HG03135 (cell line): ENCODE measurements at regions not wholly inside any gene's neighbourhood (a gene's known extent, or its start where the extent isn't known, plus 50 kb on each side); places are given as distances from the start of the nearest gene placed in this dataset.
"Not testable (repeated sequence)": the region's sequence is repeated elsewhere in the genome, so short reads cannot be mapped to it uniquely, and the experiment has no call there.

Experiments
- ATAC-seq: cut with Tn5 transposase; IDR thresholded peaks from one replicate; pipeline ENCODE4 v1.9.1; 2021; ENCODE audit warnings: mild to moderate bottlenecking, moderate library complexity; ENCODE audit not compliant: unreplicated experiment

DNA sequence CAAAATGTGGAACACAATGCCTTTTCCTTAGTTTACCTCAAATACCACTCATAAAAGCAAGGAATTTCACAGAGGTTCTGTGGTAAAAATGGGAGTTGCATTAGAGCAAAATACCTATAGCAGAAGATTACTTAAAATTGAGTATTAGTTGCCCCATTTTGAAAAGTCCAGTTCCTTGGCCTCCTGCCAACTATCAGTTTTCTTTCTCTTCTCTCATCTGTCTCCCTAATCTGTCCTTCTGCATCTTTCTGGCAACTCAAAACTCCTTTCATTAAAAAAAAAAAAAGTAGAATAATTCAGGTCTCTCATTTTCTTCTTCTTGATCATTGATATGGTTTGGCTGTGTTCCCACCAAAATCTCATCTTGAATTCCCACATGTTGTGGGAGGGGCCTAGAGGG is 127.3 kb downstream of the ATP23 start:
- ATAC-seq, result no peak

DNA sequence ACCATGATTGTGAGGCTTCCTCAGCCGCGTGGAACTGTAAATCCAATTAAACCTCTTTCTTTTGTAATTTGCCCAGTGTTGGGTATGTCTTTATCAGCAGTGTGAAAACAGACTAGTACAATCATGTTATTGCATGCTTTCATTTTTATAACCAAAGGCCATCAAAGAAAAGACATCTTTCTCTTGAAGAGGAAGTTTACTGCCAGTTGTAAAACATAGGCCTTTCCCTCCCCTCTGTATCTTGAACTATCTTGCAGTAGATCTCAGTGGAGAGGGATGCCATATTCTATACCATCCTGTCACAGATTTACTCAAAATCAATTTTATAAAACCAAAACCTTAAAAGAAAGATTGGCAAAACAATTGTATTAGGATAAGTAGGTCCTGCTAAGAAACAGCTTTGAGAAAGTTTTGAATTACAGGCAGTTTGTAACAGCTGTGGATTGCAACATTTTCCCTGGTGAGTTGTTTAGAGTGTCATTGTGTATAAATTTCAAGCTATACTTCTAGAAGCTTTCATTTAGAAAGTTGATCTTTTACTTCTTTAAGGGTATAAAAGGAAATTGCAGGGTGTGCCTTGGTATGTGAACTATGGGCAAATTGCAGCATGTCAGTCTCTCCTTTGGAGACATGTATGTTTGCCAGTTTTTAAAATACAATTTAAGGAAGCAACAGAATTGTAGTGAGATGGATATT is 128.0 kb downstream of the ATP23 start:
- no peak for ATAC-seq

DNA sequence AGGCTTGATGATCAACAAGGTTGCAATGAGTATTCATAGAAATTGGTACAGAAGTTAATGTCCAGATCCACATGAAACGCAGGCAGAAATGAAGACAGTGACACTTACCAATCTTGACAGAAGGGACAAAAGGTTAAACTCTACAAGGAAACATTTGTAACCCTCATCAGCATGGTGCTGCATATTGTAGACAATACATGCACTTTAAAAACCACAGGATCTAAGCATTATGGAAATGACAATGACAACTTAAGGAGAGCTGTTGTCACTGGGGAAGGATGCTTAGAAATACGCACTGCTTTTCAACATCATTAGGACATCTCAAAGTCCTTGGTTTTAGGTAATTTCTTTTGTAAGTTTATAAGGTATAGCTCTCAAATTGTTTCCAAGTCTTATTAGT is 130.6 kb downstream of the ATP23 start:
- no peak for ATAC-seq

DNA sequence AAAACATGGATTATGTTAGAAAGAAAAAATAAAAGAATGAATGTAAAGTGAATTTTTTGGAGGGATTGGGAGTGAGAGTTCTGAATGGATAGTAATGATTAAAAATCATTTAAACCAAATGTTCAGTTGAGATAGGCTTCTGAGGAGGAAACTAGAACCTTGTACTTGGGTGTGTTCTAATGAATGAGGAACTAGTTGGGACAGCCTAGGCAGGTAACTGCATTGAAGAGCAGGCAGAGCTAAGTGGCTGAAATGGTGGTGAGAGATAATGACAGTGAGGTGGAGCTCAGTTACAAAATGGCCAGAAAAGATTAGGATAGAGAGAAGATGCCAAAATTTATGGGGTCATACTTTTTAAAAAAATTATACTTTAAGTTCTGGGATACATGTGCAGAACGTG is 132.9 kb downstream of the ATP23 start:
- no peak for ATAC-seq

DNA sequence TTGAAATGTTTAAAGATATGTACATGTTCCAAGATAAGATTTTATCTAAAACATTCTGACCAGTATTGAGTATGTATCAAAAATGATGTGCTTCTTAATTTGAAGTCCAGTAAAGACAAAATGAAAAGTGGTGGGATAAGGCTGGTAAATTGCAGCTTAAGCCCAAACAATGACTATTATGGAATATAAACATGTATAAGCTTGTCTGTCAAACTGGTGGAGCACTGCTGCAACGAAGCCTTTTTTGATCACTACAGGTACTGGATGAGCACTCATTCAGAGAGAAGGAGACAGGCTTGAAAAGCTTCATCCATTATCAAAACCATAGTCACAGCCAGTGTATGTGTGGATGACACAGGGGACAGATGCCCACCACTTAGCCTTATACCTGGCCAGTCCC is 138.4 kb downstream of the ATP23 start:
- no peak for ATAC-seq

DNA sequence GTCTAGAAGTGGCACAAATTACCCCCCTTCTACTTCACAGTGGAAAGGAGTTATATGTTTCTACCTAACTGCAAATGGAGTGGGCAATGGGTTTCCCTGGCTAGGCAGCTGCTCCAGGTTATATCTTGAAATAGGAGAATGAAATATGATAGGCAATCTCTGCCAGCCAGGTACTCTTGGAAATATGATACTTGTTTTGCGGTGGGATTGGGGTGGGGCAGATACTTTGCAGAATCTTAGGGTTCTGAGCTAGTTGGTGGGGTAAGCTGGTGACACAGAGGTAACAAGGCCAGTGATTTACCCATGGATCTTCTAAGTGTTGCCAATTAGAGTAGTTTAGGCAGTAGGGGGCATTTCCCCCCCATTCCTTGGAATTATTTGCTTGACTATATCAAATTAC is 140.1 kb downstream of the ATP23 start:
- ATAC-seq, result no peak

DNA sequence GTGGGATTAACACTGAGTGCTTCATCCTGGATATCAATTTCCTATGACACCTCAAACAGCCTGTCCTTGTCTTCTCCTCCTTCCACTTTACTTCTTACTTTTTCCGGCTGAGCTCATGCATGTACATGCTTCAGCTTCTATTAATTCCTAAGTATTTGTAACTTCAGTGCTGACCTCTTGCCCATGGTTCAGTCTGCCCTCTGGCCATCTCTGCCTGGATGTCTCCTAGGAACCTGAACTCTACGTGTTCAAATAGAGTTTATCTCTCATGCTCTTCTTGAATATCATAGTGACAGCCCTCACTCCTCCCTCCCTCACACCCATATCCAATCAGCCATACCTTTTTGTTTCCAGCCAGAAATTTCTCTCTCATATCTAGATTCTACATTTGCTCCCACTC is 141.6 kb downstream of the ATP23 start:
- no peak for ATAC-seq

DNA sequence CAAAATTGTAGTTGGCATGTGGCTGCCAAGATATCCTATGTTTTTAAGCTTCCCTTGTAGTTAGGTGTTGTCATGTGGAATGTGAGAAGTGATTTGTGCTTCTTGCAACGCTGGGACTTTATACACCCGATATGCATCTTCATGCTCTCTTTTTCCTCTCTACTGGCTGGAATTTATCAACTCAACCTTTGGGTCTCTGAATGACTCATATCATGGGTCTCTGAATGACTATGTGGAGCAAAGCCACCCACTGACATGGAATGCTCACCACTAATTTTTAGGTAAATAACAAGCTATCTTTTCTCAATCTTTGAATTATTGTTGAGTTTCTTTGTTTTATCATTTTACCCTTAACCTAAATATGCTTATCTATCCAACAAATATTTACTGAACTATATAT is 144.6 kb downstream of the ATP23 start:
- ATAC-seq, result no peak

DNA sequence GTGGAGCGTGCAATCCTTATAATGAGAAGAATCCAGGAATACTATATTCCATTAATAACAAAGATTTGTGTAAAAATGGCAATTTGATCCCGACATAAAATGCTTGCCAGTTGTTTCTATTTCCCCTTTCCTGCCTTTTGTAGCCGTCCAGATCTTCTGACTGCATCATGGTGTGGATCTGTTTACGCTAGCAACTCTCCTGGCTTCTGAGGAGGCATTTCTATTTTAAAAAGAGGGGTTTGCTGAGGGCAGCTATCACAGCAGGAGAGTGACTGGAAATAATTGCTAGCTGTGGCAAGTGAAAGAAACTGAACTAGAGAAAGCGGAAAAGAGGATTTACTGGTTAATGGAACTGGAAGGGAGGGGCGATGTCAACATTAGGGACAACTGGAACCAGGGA is 145.6 kb downstream of the ATP23 start:
- no peak for ATAC-seq

DNA sequence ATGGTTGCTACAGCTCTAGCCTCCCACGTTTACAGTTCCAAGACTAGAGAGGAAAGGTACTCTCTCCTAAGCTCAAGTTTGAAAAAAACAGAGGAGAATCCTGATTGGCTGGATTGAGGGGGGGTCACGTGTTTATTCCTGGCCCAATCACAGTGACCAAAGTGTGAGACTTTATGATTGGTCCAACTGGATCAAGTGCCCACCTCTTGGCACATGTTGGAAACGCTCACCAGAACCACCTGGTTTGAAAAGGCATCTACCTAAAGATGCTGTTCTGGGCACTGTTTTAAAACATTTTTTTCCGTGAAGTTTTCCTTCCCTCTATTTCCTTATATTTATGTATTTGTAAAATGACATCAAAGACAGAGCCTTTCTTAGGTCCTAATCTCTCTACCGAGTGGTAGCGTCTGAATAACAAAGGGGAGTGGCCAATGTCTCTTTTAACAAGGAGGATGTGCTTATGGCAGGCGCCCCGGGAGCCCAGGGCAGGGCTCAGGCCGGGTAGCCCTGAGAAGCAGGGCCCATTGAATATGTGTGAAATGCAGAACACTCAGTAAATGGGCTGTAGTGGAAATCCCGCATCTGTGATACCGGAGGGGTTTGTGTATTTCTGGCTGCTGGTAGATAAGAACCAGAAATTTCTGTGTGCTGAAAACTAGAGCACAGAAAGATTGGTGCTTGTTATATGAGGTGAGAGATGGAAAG is 146.2 kb downstream of the ATP23 start:
- no peak for ATAC-seq

DNA sequence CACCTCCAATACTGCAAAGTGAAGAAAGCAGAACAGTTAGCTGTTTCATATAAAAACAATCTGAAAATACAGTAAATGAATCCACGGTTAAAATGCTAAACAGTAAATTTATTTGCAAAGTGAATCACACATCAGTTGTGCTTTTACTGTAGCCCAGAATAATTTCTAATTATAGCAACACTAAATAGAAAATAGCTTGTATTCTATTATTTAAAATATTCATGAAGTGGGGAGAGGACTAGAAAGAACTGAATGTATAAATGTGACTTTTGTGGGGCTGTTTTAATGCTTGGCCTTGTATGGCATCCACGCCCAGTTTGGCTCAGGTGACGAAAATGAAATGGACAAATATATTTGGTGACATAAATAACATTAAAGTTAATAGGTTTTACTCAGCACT is 148.2 kb downstream of the ATP23 start:
- no peak for ATAC-seq

DNA sequence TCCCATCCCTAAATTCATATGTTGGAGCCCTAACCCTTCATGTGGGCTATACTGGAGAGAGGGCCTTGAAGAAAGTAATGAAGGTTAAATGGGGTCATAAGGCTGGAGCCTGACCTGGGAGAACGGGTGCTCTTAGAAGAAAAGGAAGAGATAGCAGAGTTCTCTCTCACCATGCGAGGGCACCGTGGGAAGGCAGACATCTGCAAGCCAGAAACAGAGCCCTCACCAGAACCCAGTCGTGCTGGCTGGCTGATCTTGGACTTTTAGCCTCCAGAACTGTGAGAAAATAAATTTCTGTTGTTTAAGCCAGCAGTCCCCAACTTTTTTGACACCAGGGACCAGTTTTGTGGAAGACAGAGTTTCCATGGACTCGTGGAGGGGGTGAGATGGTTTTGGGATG is 149.3 kb downstream of the ATP23 start:
- no peak for ATAC-seq

DNA sequence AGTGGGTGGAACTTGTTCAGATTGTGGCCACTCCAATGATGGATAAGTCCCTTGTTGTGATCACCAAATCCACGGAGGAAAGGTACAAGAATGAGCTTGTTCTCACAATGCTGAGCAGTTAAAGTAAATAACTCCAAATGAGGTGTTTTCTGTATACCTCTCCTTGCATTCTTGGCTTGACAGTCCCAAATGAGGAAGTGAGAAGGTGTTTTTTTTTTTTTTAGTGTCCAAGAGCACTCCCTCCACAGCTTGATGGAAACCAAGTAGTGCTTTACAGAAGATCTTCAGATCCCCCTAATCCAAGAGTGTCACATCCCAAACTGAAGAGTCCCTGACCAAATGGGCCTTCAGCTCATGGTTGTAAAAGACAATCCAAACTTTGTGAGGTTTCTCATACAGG is 153.6 kb downstream of the ATP23 start:
- ATAC-seq, result no peak

DNA sequence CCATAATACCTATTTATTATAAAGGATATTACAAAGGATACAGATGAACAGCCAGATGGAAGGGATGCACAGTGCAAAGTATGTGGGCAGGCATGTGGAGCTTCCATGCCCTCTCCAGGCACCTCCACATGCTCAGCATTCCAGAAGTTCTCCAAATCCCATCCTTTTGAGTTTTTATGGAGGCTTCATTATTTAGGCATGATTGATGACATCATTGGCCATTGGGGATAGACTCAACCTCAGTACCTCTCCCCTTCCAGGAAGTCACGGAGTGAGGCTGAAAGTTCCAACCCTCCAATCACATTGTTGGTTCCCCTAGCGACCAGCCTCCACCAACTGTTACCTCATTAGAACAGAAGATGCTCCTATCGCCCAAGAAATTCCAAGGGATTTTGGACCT is 156.4 kb downstream of the ATP23 start:
- ATAC-seq, result no peak

DNA sequence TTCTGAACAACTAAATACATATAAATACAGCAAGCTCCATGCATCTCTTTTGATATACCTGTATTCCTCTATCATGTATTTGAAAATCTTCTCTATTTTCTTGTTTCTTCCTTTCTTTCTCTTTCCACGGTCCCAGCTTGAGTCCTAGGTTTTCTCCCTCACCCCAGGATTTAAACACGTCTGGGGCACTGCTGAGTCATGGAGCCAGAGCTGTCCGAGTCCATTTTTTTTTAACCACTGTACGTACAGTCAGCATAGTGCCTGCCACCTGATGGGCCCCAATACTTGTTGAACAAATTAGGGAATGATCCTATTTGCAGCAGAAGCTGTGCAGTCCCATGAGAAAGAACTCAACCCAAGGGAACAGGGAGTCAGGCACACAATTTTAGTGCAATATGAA is 158.1 kb downstream of the ATP23 start:
- no peak for ATAC-seq

DNA sequence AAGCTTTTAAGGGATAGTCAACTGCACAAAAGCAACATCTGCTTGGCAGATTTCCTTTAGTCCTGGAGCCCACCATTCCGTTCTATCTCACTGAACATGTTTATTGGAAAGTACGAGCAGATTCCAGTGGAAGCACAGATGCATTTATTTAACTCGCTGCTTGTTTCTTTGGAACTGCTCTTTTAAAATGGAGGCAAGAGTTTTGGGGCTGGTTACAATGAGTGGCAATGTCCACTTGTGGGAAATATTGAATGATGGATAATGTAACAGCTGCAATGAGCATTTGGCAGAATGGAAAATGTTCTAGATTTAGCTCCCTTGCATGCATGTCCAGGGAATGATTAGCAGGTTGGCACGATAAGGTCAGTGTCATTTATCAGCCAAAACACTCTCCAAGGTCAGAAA is 163.0 kb downstream of the ATP23 start:
- no peak for ATAC-seq

DNA sequence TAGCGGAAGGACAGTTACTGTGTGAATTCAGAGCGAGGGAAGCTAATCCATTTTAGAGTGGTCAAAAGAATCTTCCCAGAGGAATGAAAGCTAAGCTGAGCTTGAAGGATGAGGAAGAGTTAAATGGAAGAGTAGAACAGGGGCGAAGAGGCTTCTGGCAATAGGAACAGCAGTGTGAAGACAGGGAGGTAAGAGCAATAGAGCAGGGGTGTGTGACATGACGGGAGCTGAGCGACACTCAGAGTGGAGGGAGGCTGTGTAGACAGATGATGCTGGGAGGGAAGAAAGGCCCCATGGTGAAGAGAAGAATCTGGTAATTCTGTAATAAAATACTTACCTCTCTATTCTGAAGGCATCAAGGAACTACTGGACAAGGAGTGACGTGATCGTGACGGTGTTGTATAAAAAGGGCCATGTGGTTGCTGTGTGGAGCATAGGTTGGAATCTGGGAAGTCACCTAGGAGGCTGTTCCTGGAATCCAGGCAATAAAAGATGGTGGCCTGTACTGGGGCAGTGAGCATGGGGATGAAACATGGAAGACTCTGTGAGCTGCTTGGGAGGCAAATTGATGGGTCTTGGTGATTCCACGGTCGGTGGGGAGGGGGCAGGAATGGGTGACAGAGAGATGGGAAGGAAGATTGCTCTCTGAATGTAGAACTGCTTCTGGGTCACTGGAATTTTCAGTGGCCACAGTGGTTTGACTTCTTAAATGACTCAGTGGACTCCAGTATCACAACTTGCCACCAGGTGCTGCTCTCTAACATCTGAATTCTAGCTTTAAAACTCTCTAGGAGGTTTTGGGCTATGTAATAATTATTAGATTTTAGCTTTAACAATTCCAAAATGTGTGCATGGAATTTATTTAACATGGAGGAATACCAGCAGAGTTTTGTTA is 164.1 kb downstream of the ATP23 start:
- ATAC-seq, result no peak

DNA sequence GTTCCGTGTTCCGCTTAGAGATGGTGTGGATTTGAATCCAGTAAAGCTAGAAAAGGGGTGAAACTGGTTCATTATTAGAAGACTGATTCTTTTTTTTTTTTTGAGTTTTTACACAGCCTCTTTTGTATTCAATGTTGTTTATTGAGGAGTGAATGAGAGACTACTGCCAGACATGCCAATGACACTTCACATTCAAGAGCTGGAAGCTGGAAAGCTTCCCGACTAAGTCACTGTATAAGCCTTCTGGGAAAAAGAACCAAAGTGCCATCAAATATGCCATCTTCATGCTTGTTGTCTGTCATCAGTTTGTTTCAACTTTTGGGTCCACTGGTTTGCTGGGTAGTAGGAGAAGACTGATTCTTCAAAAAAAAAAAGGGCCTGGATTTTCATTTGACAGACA is 164.8 kb downstream of the ATP23 start:
- no peak for ATAC-seq

DNA sequence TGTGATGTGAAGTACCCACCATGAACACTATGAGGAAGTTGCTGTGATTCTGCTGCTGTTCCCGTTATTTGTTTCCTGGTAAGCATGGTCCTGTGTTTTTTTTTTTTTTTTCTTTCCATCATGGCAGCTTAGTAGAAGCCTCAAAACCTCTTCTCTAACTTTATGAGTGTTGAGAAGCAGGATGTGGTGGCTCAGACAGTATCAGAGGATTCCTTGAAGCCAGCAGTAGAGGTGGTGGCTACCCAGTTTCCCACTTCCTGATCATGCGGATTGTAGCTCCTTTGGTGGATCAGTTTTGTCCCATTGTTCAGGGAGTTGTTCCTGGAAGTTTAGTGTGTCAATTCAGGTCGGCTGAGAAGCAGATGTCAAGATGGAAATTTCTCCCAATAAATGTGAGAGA is 175.8 kb downstream of the ATP23 start:
- no peak for ATAC-seq

DNA sequence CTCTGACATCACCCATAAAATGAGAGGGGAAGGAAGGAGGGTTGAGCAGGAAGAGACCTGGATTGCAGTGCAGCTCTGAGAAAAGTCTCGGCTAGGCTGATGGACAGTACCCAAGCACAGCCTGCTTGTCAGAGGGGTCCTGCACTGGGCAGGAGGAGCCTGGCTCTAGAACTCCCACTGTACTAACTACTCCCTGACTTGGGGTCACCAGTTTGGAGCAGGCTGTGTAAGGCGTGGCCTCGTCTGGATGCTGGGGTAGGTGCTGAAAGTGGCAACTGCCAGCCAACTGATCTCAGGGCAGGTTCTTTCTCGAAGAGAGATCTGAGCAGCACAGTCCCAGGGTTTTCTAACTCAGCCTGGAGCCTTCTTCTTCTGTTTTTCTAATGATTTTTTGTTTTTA is 176.3 kb downstream of the ATP23 start:
- ATAC-seq, result no peak

DNA sequence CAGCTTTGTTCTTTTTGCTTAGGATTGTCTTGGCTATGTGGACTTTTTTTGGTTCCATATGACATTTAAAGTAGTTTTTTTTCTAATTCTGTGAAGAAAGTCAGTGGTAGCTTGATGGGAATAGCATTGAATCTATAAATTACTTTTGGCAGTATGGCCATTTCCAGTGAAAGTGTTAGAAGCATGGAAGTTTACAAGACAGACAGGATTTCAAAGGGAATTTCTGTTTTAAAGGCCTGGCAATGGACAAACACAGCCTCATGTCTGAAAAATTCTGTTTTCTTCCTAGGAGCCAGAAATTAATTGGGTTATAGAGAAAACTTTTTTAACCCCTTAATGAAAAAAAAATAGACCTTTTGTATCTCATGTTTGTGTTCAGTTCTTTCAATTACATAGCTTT is 184.4 kb downstream of the ATP23 start:
- ATAC-seq, result not testable (repeated sequence)
